Breast epithelium (tissue), 3 donors: ENCODE measurements at regions not wholly inside any gene's neighbourhood (a gene's known extent, or its start where the extent isn't known, plus 50 kb on each side); places are given as distances from the start of the nearest gene placed in this dataset.

Source experiments
- CTCF ChIP-seq, 3 donors: fragments of 450-650 bp; IDR thresholded peaks; one replicate each; pipeline ENCODE4 v1.5.1; 2016 to 2017; ENCODE audit warnings: antibody characterized with exemption in 3 of 3, mild to moderate bottlenecking in 3 of 3, moderate library complexity in 3 of 3
- POLR2A ChIP-seq: fragments of 450-650 bp; IDR thresholded peaks from one replicate; pipeline ENCODE4 v1.6.1; 2016; ENCODE audit warnings: antibody characterized with exemption, mild to moderate bottlenecking, moderate library complexity

DNA sequence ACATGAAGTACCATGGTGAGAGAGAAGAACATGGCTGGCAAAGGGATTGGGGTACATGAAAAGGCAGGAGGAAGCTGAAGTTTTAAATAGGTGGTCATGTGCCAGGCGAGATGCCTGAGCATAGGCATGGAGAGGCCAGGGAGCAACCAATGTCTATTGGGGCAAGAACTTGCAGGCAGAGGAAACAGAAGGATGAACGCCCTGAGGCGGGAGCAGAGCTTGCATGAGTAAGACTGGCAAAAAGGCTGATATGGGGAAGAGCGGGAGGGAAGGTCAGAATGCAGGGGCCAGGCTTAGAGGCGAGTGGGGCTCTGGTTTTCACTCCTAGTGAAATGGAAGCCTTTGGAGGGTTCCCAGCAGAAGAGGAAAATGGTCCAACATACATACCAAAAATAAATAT lies 52.5 kb upstream of the VSTM5 start:
- TF ChIP-seq CTCF (IDR thresholded peaks at IDR 0.05) (no peak), POLR2A (no peak)
